NCI-H1048 (cell line): ENCODE measurements at regions not wholly inside any gene's neighbourhood (a gene's known extent, or its start where the extent isn't known, plus 50 kb on each side); places are given as distances from the start of the nearest gene placed in this dataset.
"Not testable (repeated sequence)": the region's sequence is repeated elsewhere in the genome, so short reads cannot be mapped to it uniquely, and the experiment has no call there.

ENCODE experiments used
- DNase-seq: peaks from one replicate; lab custom pipeline; 2025; lab: John Stamatoyannopoulos, UW

GRCh38 chr2:111366641-111367029, 245.9 kb downstream of the BCL2L11 start:
- not testable (repeated sequence) for DNase-seq

GRCh38 chr2:111367080-111367479, 246.4 kb downstream of the BCL2L11 start:
- not testable (repeated sequence) for DNase-seq

GRCh38 chr2:111367871-111368270, 247.2 kb downstream of the BCL2L11 start:
- not testable (repeated sequence) for DNase-seq

GRCh38 chr2:111368288-111368687, 247.6 kb downstream of the BCL2L11 start:
- DNase-seq: not testable (repeated sequence)

GRCh38 chr2:111373060-111373459, 252.3 kb downstream of the BCL2L11 start:
- not testable (repeated sequence) for DNase-seq

GRCh38 chr2:111373989-111374388, 253.3 kb downstream of the BCL2L11 start:
- DNase-seq: not testable (repeated sequence)

- not testable (repeated sequence) for DNase-seq
Observed at GRCh38 chr2:111374734-111375133, 254.0 kb downstream of the BCL2L11 start.

GRCh38 chr2:111375320-111375883, 254.7 kb downstream of the BCL2L11 start:
- DNase-seq: not testable (repeated sequence)

- DNase-seq: not testable (repeated sequence)
Observed at GRCh38 chr2:111376272-111376970, 255.7 kb downstream of the BCL2L11 start.

GRCh38 chr2:111376971-111377352, 256.2 kb downstream of the BCL2L11 start:
- not testable (repeated sequence) for DNase-seq

GRCh38 chr2:111377386-111377959, 256.8 kb downstream of the BCL2L11 start:
- not testable (repeated sequence) for DNase-seq

GRCh38 chr2:111378348-111378747, 257.6 kb downstream of the BCL2L11 start:
- not testable (repeated sequence) for DNase-seq

GRCh38 chr2:111380733-111381439, 260.2 kb downstream of the BCL2L11 start:
- not testable (repeated sequence) for DNase-seq

GRCh38 chr2:111381530-111382306, 261.0 kb downstream of the BCL2L11 start:
- not testable (repeated sequence) for DNase-seq

GRCh38 chr2:111382507-111382906, 261.8 kb downstream of the BCL2L11 start:
- not testable (repeated sequence) for DNase-seq

GRCh38 chr2:111383311-111383710, 262.6 kb downstream of the BCL2L11 start:
- not testable (repeated sequence) for DNase-seq

- DNase-seq: not testable (repeated sequence)
Observed at GRCh38 chr2:111385226-111385957, 264.7 kb downstream of the BCL2L11 start.

GRCh38 chr2:111390605-111391004, 269.9 kb downstream of the BCL2L11 start:
- not testable (repeated sequence) for DNase-seq

- DNase-seq: not testable (repeated sequence)
Observed at GRCh38 chr2:111395350-111396128, 274.8 kb downstream of the BCL2L11 start.

- DNase-seq: not testable (repeated sequence)
Observed at GRCh38 chr2:111400598-111401253, 280.0 kb downstream of the BCL2L11 start.
